NCI-H1930 (cell line): ENCODE measurements at regions not wholly inside any gene's neighbourhood (a gene's known extent, or its start where the extent isn't known, plus 50 kb on each side); places are given as distances from the start of the nearest gene placed in this dataset.
"Not testable (repeated sequence)": the region's sequence is repeated elsewhere in the genome, so short reads cannot be mapped to it uniquely, and the experiment has no call there.

Experiments
- DNase-seq, 2 experiments: peaks; one replicate each; lab custom pipeline; 2025; lab: John Stamatoyannopoulos, UW

DNA sequence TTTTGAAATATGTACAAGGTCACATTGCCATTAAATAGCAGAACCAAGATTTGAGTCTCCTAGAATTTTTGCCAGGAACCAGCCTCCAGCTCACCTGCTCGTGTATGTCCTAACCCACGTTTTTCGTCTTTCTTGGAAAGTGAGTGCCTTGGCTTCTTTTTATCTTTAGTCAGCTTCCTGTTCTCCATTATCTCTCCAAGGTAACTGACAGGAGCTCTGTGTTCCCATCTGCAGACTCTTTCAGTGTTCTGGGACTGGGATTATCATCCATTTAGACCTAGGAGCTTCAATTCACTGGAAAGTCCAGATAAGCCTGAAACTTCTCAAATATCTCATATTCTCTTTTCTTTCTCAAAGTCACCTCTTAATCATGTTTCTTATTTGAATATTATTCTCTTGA lies 193.7 kb downstream of the ZIC5 start:
- DNase-seq, result no peak

DNA sequence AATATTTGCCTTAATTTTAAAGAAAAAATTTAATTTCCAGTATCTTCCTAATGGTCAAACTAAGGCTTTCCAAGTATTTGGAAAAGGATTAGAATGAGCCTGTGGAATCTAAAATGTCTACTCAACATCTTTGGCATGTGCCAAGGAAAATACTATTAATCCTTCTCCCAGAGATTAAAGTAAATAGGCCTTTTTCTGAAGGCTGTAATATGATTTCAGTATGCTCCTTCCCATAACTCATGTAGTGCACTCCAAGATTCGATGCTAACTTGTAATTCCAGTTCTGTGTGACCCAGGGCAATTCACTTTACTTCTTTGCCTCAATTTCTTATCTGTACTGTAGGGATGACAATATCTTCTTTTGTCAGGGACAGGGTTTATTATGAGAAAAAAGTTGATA lies 196.9 kb downstream of the ZIC5 start:
- no peak for DNase-seq

DNA sequence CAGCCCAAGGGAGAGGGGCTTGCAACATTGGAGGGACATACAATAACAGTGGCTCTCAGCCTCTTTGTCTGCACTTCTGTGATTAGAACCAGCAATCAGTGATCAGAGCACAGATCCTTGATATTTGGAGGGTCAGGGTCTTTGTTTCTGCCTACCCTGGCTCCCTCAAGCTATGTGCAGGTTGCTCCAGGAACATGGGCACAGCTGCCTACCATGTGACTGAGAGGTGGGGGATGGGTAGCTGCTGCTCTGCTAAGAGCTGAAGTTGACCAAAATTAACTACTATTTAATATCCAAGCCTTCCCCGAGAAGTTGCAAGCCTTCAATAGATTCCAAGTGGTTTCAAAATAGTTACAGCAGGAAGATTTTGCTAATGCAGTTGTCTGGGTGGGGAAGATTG lies 202.6 kb downstream of the ZIC5 start:
- no peak for DNase-seq

DNA sequence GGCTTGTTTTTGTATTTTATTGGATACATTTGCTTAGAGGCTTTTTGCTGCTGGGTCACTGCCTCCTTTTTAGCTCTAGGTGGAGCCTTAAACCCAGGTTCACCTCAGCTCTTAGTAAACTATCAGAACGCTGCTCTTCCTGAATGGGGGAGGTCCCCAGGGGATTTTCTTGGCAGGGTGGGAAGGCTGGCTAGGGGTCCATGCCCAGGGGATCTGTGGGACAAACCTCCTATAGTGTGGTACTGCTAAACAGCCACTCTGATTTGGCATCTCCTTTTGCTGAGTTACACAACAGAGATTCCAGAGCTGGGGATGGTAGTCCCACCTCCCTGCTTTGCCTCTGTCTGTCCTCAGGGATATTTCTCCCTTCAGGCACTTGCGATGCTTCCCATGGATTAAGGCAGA lies 204.9 kb downstream of the ZIC5 start:
- no peak for DNase-seq

DNA sequence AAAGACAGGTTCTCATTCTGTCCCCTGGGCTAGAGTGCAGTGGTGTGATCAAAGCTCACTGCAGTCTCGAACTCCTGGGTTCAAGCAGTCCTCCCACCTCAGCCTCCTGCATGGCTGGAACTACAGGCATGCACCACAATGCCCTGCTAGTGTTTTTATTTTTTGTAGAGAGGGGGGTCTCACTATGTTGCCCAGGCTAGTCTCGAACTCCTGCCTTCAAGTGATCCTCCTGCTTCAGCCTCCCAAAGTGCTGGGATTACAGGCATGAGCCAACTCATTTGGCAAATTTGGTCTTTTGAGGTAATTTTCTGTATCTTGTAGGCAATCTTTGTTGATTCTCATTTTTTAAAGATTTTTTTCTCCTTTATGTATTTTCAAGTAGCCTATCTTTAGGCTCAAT lies 205.7 kb downstream of the ZIC5 start:
- DNase-seq, result no peak

DNA sequence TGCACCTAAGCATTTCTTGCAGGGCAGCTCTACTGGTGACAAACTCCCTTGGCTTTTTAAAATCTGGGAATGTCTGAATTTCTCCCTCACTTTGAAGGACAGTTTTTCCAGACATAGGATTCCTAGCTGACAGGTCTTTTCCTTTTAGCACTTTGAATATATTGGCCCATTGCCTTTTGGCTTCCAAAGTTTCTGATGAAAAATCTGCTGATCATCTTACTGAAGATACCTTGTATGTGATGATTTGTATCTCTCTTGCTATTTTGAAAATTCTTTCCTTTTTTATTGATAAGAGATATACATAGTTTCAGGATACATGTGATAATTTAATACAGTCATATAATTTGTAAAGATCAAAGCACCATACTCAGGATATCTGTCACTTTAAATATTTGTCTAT lies 211.1 kb downstream of the ZIC5 start:
- DNase-seq, result no peak

DNA sequence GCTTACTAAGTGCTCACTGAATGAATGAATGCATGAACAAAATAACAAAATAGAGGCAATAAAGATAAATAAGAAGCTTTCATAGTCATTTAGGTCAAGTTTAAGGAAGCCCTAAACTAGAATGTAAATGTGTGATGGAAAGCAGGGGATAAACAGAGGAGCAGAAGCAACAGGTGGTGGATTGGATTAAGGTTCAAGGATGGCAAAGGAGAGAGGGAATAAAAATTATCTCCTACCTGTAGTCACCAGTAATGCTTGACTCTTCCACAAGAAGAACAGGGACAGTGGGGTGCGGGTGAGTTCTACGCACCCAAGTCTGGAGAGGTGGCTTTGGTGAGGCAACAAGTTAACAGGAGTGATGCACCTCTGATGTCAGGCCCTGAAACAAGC lies 212.4 kb downstream of the ZIC5 start:
- DNase-seq, result no peak

DNA sequence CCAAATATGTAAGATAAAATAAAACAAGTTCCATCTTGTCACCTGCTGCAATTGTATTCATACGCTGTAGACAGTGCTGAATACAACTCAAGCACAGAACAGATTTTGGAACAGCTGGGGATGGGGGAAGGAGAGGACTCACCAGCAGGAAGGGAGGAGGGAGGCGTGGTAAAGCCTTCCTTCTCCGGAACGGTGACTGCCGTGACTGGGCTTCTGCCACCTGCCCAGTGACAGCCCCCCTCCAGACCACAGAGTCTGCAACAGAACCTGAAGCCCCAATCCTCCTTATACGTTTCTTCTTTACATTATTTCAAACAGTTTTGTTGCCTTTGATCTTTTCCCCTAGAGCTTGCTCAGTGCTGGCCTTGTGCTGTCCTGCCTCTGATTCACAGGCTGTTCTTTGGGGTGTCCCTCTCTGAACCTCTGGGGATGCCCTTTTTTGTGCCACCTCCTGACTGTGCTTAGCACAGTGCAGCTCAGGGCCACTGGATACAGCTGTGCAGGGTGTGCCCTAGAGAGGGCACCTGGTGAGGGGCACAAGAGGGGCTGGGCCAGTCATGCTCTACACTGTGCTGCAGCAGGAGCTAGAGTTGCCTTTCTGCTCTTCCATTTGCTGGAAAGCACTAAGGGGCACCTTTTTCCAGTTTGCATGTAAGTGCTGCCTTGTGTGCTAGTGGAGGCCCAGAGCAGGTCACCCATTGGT lies 213.0 kb downstream of the ZIC5 start:
- DNase-seq, result no peak

DNA sequence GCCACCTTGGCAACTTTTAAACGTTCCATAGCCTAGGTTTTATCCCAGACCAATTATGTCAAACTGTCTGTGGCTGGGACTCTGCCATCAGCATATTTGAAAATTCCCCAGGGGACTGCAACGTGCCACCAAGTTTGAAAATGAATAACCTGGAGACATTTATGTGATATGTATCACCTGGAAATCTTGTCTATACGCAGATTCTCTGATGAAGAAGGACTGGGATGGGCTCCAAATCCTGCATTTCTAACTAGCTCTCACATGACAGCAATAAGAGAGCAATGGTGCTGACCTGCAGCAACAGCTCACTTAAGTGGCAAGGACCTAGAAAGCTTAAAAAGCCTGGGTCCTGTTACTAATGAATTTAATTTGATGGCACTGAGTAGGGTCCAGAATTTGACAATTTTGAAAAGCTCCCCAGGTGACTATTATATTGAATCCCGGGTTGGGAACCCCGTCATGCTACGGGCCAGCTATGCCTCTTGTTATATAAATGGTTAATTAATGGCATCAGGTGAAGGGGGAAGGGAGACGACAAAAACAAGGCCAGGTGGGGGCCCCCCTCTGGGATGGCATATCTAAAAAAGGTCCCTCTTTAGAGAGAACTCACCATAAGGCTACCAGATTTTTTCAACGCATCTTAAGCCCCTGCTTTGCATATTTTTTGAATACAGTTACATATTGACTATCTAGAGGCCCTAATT lies 213.7 kb downstream of the ZIC5 start:
- no peak for DNase-seq

DNA sequence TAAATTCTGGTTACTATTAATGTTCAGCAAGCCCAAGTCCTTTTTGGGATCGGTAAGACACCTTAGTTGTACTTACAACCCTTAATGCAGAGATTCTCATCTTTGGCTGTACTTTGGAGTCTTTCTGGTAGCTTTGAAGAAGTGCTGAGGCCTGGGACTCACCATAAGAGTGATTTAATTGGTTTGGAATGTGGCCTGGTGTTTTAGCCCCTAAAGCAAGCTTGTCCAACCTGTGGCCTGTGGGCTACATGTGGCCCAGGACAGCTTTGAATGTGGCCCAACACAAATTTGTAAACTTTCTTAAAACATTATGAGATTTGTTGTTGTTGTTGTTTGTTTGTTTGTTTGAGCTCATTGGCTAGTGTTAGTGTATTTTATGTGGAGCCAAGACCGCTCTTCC lies 215.3 kb downstream of the ZIC5 start:
- no peak for DNase-seq

DNA sequence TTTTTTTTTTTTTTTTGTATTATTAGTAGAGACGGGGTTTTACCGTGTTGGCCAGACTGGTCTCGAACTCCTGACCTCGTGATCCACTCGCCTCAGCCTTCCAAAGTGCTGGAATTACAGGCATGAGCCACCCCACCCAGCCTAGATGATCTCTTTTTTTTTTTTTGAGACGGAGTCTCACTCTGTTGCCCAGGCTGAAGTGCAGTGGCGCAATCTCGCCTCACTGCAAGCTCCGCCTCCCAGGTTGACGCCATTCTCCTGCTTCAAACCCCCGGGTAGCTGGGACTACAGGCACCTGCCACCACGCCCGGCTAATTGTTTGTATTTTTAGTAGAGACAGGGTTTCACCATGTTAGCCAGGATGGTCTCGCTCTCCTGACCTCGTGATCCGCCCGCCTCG lies 216.8 kb downstream of the ZIC5 start:
- not testable (repeated sequence) for DNase-seq

DNA sequence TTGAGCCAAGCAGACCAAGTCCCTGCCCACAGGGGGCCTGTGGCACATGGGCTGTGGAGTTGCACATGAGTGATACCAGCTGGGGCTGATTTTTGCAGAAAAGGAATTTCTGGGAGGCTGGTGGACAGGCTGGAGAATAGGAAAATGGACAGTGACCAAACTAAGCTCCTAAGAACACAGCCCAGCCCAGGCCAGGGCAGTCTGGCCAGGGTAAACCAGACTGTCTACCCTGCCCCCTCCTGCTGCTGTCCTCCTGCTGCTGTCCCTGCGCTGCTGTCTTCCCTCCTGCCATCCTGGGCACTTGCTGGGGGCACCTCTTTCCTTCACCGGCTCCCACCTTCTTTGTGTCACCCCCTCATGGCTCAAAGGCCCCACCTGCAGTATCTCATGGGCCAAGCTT lies 219.2 kb downstream of the ZIC5 start:
- no peak for DNase-seq

DNA sequence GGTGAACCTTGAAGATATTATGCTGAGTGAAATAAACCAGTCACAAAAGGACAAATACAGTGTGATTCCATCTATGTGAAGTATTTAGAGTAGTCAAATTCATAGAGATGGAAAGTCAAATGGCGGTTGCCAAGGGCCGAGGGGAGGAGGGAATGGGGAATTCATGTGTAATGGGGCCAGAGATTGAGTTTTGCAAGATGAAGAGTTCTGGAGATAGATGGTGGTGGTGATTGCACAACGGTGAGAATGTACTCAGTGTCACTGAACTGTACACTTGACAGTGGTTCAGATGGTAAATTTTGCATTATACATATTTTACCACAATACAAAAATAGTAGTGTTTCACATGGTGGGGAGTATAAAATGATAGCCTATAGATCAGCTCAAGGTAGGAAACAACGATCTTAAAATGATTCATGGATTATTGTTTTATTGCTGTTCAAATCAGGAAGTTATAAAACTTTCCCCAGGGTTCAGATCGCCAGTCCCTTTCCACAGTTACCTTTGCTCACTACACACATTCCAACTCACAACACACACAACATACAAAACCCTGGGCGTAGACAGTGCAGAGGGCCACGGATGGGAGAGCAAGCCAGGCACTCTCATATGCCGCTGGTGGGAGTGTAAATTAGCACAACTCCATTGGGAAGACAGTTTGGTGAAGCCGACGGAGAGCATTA lies 219.9 kb downstream of the ZIC5 start:
- DNase-seq, result no peak

DNA sequence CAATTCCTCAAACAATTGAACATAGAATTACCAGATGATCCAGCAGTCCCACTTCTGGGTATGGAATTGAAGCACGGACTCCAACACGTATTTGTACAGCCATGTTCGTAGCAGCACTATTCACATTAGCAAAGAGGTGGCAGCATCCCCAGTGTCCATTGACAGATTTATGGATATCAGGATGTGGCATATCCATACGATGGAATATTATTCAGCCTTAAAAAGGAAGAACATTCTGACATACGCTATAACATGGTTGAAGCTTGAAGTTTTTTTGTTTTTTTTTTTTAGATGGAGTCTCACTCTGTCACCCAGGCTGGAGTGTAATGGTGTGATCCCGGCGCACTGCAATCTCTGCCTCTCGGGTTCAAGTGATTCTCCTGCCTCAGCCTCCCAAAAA lies 220.6 kb downstream of the ZIC5 start:
- DNase-seq, result no peak

DNA sequence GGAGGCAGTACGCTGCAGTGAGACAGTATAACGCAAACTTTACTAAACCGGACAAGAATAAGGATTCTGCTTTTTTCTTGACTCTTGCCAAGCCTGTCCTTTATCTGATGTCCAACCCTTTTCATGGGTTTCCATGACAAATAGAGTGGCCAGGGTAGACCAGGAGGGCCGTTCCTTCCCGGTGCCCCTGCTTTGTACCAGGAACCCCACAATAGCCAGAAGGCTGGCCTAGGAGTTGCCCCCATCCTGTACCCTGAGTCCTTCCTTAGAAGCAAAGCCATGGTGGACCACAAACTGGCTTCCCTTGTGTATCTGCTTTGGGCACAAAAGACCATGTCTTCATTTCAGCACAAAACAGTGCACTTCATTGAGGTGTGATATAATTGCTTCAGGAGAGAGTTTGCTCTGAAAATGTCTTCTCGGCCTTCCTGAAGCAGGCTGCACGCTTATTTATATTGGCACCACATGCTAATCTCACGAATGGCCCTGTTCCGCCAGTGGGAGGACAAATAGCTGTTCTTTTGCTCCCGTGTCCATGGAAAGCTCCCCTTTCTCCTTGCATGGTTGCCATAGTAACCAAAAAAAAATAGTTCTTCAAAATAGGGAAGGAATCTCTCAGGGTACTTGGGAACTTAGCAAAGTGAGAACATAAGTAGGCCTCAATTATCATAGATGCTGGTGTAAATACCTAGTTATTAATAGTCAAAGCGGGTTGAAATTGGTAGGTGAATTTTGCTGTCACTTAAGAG lies 222.1 kb downstream of the ZIC5 start:
- no peak for DNase-seq

DNA sequence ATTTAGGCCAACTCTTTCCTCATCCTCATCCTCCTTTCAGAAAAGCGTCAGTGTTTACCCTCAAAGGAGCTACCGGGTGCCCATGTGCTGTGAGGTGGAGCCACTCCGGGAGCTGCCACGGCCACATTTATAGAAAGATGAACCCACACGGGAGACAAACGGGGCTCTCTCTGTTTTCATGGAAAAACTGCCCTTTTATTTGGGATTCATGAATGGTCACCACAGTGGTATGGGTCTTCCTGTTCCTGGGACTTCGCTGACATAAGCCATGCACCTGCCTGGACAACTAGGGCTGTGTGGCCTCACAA lies 224.2 kb downstream of the ZIC5 start:
- no peak for DNase-seq

DNA sequence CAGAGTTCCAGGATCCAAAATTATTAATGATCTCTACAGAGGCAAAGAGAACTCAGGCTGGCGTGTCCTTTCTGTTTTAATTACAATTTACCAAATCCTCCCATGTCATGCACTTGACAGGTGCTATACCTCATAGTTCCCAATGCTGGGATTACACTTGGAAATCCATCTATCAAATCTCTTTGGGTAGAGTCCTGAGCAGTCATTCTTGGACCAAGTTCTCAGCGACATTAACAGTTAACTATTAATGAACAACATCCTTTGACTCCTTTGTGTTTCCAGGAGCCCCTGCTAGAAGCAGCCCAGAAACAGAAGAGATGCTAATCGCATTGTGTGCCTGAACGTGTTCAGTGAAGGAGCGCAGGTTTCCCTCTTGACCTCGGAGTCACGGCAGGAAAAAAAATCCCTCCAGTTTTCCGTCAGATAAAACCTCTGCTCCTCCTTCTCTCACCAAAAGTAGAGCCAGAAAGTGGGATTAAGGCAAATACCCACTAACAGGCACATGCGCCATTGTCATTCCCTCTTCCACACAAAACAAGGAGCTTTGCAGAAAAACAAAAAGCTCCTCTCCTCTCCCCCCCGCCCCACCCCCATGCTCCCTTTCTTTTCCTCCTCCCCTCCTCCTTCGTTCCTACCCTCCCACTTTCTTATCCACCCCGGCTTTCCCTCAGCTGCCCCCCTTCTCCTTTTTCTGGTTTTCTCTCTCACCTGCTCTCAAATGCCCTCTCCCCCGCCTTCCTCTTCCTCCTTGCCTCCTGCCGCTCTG lies 224.7 kb downstream of the ZIC5 start:
- no peak for DNase-seq

DNA sequence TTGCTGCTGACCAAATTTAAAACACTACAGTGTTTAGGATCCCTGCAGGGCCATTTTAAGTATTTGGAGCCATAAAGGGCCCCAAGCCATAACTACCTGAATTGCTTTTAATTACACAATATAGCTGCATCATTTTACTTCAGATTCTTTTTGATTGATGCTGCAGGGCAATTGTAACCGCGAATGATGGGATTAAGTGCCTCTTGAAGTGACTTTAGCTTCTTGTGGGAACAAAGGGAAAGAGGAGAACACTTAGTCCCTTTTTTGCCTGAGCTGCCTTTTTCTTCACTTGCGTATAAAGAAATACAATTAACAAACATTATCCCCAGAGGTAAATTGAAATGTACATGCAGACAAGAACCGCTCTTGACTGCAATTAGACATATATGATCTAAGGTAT lies 228.5 kb downstream of the ZIC5 start:
- peak; percentile 60 to 66 for DNase-seq

DNA sequence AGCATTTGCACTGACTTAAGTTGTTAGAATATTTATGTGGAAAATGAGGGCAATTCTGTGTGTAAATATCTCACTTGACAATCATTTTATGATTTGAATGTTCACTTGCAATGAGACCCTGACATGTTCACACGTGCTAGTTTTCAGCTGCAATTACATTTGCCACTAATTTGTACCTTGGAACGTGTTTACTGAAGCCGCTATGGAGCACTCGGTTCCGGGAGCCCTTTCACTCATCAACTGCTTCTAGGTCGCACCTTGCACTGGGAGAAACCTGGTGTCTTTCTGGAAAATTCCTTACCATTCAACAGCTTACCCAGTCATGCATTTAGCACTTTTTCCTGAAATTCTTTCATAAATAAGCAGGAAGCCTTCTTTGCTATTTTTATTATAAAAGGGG lies 229.6 kb downstream of the ZIC5 start:
- peak in 1 of 2 experiments; percentile 33 for DNase-seq

DNA sequence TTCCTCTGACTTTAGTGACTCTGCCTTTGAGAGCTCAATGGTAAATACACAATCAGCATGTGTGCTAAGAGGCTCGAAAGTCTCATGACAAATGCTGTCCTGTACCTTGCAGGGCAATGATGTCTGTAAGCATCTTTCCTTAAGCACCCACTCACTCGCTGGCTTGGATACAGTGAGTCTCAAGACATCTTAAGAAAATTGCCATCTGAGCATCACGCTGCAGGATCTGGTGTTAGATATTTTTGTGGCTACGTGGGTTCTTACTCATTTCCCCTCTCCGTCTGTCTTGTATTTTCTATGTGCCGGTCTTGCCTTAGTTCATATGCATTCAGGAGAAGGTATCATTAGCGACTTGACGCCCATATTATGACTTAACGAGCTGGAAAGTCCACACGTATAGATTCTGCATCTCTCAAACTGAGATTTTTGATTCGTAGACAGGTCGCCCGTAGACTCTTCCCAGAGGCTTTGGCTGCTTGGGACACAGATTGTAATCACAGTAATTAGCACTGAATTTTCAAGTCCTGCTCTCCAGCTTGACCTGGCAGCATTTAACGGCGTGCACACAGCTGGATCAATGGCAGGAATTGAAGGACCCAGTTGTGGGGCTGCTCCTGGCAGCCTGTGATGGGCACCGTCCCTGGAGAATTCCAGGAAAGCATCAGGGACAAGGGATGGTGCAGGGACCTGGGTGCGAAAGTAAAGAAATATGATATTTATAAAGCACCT lies 231.2 kb downstream of the ZIC5 start:
- no peak for DNase-seq

DNA sequence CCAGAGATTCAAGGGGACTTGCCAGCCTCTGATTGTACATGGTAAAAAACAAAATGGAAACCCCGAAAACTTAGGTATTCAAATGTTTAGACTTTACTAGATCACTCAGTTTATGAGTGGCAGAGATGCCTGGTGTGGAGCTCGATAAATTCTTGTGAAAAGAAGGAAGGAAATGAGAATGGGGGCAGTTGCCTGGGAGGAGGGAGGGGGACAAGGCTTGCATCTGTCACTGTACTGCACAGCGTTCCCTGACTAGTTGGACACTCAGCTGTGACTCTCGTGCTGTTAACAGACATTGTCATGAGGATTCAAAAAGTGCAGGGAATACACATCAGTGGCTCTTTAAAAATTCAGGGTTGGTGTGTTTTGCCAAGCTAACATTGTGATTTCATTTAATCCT lies 232.9 kb downstream of the ZIC5 start:
- no peak for DNase-seq
